H1 (cell line): ENCODE measurements at regions not wholly inside any gene's neighbourhood (a gene's known extent, or its start where the extent isn't known, plus 50 kb on each side); places are given as distances from the start of the nearest gene placed in this dataset.

ENCODE experiments used
- EP300 ChIP-seq, 2 experiments: IDR thresholded peaks; 1 replicate in 1 of 2; 2 replicates in 1 of 2; pipeline ENCODE4 v1.6.1; 2011 to 2012; ENCODE audit warnings: low read depth in 2 of 2, low read length in 2 of 2, mild to moderate bottlenecking in 2 of 2, borderline replicate concordance in 1 of 2, inconsistent platforms in 1 of 2, moderate library complexity in 1 of 2
- EZH2 ChIP-seq: fragments of 200-600 bp; sonication (generic); IDR thresholded peaks from 2 replicates; pipeline ENCODE4 v1.7.1; 2012; ENCODE audit warnings: low read depth, mild to moderate bottlenecking, moderate library complexity, low read length, inconsistent platforms; ENCODE audit not compliant: severe bottlenecking
- SIN3A ChIP-seq, 2 experiments: IDR thresholded peaks in 1 of 2; conservative IDR thresholded peaks in 1 of 2; 2 replicates each; pipeline ENCODE4 v1.6.1; 2011 to 2012; ENCODE audit warnings: low read length in 2 of 2, improper control_type of control experiment in 1 of 2, low read depth in 1 of 2, mild to moderate bottlenecking in 1 of 2

- TF ChIP-seq SIN3A (conservative IDR thresholded peaks at IDR 0.05 in 1 of 2, IDR thresholded peaks at IDR 0.05 in 1 of 2; ENCODE audit: low read depth in 1 of 2, low read length in 2 of 2) (no peak), EZH2 (no peak), EP300 (IDR thresholded peaks at IDR 0.05; ENCODE audit: borderline replicate concordance in 1 of 2, low read depth in 2 of 2, low read length in 2 of 2) (no peak)
Measured at GRCh38 chr14:46377305-46377704, 274.3 kb downstream of the RPL10L start.
